GM21526 (cell line): ENCODE measurements at regions not wholly inside any gene's neighbourhood (a gene's known extent, or its start where the extent isn't known, plus 50 kb on each side); places are given as distances from the start of the nearest gene placed in this dataset.
"Not testable (repeated sequence)": the region's sequence is repeated elsewhere in the genome, so short reads cannot be mapped to it uniquely, and the experiment has no call there.

Experiments used
- ATAC-seq: cut with Tn5 transposase; IDR thresholded peaks from one replicate; pipeline ENCODE4 v1.9.1; 2021; ENCODE audit warnings: moderate library complexity; ENCODE audit not compliant: unreplicated experiment, low FRiP score

DNA sequence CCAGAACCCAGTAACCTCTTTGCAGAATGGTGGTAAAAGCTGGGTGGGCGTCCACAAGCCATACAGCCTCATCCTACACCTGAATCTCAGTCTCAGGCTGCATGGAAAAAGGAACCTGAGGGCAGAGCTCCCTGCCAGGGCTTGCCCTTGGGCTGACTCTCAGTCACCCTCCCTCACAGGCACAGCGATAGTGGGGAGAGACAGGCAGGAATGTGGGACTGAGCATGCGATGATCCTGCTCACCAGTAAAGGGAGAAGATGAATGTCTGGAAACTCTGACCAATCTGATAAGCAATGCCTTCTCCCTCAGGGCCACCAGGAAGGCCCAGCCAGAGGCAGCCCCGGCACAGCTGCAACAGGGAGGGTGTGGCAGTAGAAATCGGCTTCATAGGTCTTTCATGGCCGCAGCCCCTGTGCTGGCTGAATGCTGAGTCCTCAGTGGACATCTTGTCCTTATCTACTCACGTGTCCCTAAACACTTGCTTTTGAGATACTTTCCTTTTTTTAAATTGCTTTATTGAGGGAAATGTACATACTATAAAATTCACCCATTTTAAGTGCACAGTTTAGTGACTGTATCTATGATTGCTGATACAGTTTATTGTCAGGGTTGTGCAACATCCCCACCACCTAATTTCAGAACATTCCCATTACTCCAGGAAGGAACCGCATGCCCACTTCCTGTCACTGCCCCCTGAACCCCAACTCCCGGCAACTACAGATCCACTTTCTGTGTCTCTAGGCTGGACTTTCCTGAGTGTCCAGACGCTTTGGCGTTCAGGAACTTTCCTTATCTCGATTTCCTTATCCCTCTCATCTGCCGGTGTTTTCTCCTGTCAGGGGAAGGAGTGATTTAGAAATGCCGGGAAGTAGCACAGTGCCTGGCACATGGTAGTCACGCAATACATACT, 258.1 kb downstream of the PCNX1 start:
- no peak for ATAC-seq

DNA sequence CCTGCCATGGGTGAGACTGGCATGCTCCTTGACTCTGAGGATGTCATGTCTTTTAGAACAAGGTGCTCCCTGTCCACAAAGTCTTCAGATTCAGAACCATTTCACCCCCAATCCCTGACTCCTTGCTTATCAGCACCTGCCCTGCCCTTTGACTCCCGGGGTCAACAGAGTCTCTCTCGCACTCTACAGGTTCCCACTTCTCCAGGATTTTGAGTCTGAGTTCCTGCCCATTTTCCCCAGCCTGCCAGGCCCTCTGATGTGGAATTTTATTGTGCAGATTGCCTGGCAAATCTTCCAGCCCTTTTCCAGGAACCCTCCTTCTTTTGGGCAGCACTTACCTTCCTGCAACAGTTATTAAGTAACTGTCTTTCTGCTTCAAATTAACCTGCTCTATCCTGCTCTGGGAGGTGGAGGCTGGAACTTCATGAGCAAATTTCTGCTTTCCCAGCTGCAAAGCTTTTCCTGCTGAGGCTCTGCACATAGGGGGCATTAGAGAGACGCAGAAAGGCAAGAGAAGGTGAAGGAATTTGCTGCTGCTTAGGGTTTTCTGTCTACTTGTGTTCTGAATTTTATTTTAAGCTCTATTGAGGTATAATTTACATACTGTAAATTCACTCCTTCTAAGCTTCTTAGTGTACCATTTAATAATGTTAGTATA, 259.1 kb downstream of the PCNX1 start:
- ATAC-seq: no peak

DNA sequence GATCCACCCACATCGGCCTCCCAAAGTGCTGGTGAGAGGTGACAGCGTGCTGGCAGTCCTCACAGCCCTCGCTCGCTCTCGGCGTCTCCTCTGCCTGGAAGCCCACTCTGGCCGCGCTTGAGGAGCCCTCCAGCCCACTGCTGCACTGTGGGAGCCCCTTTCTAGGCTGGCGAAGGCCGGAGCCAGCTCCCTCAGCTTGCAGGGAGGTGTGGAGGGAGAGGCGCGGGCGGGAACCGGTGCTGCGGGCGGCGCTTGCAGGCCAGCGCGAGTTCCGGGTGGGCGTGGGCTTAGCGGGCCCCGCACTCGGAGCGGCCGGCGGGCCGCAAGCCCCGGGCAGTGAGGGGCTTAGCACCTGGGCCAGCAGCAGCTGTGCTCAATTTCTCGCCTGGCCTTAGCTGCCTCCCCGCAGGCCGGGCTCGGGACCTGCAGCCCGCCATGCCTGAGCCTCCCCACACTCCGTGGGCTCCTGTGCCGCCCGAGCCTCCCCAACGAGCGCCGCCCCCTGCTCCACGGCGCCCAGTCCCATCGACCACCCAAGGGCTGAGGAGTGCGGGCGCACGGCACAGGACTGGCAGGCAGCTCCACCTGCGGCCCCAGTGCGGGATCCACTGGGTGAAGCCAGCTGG, 260.2 kb downstream of the PCNX1 start:
- ATAC-seq: not testable (repeated sequence)

DNA sequence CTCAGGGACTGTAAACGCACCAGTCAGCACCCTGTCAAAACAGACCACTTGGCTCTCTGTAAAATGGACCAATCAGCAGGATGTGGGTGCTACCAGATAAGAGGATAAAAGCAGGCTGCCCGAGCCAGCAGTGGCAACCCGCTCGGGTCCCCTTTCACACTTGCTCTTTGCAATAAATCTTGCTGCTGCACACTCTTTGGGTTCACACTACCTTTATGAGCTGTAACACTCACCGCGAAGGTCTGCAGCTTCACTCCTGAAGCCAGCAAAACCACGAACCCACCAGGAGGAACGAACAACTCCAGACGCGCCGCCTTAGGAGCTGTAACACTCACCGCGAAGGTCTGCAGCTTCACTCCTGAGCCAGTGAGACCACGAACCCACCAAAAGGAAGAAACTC, 260.9 kb downstream of the PCNX1 start:
- ATAC-seq: not testable (repeated sequence)

DNA sequence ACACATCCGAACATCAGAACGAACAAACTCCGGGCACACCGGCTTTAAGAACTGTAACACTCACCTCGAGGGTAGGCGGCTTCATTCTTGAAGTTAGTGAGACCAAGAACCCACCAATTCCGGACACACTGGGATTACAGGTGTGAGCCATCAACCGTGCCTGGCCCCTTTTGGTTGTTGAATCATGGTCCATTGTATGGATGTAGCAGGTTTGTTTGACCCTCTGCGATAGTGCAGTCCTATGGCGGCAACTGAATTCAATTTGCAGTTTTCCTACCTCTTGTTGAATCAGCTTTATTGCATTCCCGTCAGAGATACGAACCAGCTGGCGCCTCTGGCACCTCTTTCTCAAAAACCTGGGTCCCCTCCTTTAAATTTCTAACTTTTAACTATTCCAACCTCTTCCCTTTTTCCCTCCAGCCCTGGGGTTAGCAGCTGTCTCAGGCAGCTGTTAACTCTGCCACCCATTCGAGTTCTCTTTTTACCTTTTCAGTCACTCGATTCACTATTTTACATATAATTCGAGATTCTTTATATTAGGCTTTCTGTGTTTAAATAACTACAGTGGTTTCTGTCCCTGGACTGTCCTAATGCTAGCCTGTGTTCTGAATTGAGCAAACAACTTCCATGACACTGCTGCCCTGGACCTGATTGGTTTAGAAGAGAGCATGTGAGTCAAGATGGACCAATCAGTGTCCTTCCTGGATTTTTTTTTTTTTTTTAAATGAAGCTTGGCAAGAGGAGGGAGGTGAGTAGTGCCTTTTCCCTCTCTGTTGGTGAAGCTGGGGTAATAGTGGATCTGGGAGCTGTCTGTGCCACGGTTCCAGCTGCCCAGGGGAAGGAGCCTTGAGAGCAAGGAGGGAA, 261.5 kb downstream of the PCNX1 start:
- ATAC-seq: no peak

DNA sequence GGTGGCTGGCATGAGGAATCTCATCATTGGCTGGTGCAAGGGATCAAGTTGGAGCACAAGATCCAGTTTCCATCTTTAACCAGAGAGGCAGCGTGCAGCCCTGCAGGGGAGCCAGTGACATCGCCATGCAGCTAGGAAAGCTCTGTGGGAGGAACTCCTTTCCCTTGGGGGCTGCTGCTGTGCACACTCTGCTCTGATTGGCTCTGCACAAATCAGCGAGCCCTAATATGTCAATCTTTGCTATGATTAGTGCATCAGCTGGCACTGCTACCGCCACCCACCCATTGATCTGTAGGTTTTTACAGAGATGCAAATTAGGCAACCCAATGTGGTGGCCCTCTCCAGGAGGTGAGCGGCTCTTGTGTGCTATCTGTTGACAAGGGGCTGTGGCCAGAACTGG, 262.6 kb downstream of the PCNX1 start:
- no peak for ATAC-seq

DNA sequence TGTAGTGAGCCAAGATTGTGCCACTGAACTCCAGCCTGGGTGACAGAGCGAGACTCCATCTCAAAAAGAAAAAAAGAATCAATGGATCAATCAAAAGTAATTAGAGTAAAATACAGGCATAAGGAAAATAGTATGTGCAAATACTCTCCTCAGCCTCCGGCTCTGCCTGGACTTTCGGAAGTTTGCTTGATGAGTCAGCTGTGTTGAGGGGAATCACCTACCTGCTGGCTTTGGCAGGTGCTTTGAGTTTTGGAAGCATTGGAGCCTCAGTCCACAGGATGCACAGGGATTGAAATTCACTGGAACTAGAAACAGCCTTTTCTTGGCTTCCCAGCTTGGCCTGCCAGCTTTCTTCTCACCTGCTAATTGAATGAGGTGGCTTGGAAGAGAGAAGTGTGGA, 268.2 kb downstream of the PCNX1 start:
- no peak for ATAC-seq

DNA sequence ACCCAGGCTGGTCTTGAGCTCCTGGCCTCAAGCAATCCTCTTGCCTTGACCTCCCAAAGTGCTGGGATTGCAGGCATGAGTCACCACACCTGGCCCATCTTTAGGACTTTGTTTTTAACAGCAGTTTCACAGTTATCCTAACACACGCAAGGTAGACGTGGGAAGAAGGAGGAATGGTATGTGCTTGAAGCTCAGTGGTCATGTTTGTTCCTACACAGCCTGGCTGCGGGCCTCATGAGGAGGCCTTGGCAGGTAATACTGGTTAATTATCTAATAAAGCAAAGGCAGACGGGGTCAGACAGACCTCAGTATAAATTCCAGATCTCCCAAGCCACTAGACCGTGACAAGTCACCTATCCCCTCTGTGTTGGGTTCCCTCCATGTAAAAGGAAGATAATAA, 271.8 kb downstream of the PCNX1 start:
- no peak for ATAC-seq

DNA sequence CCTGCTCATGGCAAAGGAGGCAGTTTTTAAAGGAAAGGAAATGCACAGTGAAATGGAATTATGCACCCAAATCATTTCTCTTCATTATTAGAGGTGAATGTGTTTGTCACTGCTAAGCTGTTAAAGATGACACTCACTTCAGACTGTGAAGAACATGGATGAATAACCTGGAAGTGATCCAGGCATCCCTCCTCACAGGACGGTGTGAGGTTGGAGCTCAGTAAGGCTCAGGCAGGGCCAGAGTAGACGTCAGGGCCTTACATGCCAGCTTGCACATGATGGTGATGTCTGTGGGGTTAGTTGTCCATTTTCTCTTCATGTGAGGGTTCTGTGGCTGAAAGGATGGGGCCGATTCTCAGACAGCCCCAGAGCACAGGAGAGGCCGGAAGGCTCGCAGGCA, 273.1 kb downstream of the PCNX1 start:
- ATAC-seq: no peak

DNA sequence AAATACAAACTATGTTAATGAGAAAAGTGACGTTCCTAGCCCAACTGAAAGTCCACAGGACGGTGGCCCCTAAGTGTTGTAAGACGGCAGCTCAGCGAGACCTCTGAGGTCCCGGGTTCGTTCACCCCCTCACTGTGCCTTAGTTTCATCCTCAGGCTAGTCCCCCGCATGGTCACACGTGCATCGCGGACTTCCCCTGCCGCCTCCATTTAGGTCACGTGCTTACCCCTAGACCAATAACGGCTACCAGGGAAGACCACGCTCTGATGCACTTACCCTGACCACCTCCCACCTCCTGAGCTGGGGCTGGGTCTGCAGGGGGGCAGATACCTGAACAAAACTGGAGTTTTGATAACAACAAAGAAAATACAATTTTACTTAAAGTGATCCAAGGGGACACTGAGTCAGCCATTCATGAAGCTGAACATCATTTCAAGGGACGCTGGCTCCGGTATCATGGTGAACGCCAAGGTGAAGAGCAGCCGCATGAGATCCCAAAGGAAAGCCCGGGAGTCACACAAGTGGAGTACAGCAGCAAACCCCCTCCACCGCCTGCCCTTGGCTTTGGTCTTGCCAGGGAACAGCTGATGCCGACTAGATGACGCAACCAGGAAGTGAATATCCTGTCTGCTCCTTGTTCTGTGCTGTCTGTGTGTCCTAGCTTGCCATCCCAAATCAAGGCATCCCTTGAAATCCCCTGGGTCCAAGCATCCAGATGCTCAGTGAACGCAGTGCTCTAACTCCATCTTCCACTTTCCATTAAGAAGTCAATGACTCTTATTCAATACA, 274.1 kb downstream of the PCNX1 start:
- no peak for ATAC-seq

DNA sequence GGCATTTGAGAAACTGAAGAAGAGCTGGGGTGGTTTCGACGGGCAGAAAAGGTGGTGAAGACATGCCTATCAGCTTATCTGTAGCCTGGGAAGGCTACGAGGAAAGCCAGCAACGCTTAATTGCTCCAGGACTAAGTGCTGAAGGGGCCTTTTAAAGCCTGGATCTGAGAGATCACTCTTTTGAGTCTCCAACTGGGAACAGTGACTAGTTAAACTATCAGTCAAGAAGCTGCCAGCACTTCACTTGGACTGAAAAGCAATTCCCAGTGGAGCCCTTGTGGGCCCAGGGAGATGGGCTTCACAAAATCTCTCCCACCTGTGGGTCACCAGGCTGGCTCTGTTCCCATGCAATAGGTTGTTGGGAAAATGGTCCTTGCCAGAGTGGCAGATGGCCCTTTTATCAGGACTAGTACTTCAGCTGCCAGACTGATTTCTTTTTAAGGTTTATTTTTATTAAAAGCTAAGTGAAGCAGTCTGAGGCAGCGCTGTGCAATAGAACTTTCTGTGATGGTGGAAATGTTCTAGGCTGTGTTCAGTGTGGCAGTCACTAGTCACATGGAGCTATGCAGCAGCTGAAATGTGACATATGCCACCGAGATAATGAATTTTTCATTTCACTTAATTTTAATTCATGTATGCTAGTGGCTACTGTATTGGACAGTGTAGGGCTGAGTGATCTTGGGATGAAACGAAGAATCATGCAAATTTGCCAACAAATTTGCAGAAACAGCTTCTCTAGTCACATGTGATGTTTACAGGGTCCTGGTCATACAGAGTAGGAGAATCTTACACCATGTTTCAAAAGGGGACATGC, 276.8 kb downstream of the PCNX1 start:
- no peak for ATAC-seq

DNA sequence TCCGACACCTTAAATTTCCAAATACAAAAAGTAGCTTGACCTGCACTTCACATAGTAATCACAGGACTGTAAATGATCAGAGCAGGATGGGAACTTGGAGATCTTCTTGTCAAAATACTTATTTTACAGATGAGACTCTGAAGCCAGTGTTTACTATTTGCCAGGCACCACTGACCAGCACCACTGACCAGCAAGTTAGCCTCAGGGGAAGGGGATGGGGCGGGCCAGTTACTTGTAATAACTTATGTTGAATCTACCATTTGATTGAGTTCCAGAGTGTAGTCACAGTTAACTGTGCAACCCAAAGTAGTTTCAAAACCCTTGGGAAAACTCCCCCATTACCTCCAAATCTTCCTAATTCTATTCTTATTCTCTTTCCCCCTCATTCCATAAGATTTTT, 278.4 kb downstream of the PCNX1 start:
- ATAC-seq: no peak

DNA sequence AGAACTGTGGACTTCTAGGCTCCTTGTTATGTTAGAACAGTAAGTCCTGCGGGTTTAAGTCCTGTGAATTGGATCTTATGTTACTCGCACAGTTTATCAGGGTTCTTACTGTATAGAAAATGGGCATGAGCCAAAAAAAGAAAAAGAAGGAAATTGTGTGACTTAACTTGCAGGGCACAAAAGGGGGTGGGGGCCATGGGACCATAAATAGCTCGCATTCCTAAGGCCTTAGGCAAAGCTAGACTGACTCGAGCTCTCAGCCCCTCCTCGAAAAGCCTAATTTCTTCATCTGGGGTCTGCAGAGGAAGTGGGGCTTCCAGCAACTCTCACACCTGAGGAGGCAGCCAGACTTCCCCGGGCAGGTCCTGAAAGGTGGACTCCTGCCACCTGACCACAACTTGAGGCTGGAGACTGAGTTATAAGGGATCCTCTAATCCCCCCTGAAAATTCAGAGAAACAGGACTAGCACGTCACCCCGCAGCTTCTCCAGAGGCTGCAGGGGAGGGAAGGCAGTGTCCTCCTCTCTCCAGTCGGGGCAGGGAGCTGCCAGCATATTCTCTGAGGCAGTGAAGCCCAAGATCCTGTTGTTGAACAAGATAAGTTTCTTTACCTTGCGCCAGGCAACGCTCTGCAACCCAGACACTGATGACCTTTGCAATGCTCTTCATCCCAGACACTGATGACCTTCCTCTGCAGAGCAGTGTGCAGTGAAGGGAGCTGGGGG, 280.5 kb downstream of the PCNX1 start:
- no peak for ATAC-seq

DNA sequence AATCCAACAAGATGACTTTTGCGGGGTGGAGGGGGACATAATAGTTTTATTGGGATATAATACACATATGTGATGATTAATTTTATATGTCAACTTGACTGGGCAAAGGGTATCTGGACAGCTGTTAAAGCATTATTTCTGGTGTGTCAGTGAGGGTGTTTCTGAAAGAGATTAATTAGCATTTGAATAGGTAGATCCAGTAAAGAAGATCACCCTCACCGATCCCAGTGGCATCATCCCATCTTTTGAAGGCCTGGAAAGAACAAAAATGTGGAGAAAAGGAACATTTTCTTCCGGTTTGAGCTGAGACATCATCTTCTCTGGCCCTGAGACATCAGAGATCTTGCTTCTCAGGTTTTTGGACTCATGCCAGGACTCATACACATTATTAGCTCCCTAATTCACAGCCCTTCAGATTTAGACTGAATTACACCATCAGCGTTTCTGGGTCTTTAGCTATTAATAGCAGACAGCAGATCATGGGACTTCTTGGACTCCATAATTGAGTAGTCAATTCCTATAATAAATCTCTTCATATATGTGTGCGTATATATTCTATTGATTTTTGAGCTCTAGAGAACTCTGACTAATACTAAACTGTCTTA, 283.6 kb downstream of the PCNX1 start:
- no peak for ATAC-seq

DNA sequence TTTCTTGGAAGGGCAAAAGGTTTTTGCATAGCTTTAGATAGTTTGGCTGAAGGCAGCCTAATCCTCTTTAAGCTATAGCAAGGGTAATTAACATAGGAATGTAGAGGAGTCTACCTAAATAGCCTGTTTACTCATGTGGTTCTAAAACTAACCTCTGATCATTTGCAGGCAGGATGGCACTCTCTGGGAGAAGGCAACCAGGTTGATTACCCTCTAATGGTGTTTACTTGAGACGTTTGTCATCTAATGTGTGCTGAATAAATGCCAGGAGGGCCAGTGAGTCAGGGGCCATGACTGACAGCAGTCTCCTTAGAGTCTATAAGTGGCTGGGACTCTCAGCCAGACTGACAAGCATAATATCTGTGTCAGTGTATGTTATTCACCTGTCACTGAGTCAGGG, 286.4 kb downstream of the PCNX1 start:
- ATAC-seq: no peak

DNA sequence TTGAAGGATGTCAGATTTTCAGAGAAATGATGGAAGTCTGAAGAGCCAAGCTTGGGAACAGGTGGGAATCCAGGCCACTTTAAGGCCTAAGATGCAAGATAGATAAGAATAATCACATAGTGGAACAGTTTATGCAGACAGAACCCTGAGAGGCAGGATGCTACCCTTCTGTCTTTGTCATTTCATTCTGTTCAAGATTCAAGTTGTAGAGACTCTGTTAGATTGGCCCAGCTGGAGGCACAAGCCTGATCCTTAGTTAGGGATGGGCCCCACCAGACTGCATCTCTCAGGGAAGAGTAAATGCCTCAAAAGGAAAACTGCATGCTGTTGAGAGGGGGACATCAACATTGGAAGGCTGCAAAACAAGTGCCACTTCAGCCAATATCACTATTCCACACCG, 287.0 kb downstream of the PCNX1 start:
- no peak for ATAC-seq

DNA sequence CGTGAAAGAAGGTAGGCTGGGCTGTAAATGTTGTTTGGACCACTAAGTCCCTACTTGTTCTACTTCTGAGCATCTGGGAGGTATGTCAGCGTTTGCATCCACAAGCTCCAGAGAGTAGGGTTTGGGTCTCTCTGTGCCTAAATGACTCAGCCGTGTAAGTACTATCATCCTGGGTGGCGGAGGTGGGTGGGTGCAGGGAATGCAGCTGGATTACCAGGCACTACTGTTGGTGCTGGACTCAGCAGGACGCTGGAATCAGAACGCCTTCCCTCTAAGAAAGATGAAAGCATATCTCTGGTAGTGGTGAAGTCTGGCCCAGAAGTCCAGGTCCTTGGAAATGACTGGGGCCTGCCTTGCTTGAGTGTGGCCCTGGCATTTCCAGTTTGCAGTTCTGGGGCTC, 289.7 kb downstream of the PCNX1 start:
- ATAC-seq: no peak

DNA sequence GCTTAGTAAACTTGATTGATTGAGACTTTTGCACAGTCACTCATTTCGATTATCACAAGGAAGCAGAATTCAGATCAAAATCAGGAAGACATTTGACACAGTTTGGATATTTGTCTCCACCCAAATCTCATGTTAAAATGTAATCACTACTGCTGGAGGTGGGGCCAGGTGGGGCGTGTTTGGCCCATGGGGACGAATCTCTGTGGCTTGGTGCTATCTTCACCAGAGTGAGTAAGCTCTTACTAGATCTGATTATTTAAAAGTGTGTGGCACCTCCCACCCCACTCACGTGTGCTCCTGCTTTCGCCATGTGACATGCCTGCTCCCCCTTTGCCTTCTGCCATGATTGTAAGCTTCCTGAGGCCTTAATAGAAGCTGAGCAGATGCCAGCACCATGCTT, 291.4 kb downstream of the PCNX1 start:
- no peak for ATAC-seq
